Mesothelial cell of epicardium (in vitro differentiated cells): ENCODE measurements at regions not wholly inside any gene's neighbourhood (a gene's known extent, or its start where the extent isn't known, plus 50 kb on each side); places are given as distances from the start of the nearest gene placed in this dataset.

Experiments used
- DNase-seq, 2 experiments: peaks; one replicate each; pipeline ENCODE4 v3.0.0; 2021; ENCODE audit warnings: low spot score in 2 of 2; ENCODE audit not compliant: unreplicated experiment in 2 of 2
- H3K27ac Mint-ChIP-seq: 2 replicates; pipeline ENCODE4 v1.8.0; 2021; ENCODE audit warnings: mixed read lengths
- H3K27me3 Mint-ChIP-seq: 2 replicates; pipeline ENCODE4 v1.8.0; 2021; ENCODE audit warnings: low read depth, mixed read lengths
- H3K36me3 Mint-ChIP-seq: 2 replicates; pipeline ENCODE4 v1.8.0; 2021; ENCODE audit warnings: mixed read lengths
- H3K4me1 Mint-ChIP-seq: 2 replicates; pipeline ENCODE4 v1.8.0; 2021; ENCODE audit warnings: mixed read lengths
- H3K4me3 Mint-ChIP-seq: 2 replicates; pipeline ENCODE4 v1.8.0; 2021; ENCODE audit warnings: mild to moderate bottlenecking, moderate library complexity, mixed read lengths
- H3K9me3 Mint-ChIP-seq: 2 replicates; pipeline ENCODE4 v1.8.0; 2021; ENCODE audit warnings: mixed read lengths
- CTCF ChIP-seq: fragments of 200-600 bp; sonication (generic); IDR thresholded peaks from one replicate; pipeline ENCODE4 v1.5.0; 2021; ENCODE audit warnings: antibody characterized with exemption; ENCODE audit not compliant: unreplicated experiment

- Mint-ChIP-seq H3K4me3 (no peak overlapping the region), H3K4me1 (peaks cover 38% of the 10 kb centered on the region), H3K36me3 (peaks cover 3% of the 10 kb centered on the region), H3K27ac (peak overlapping the region; percentile 80), H3K9me3 (peaks cover 5% of the 10 kb centered on the region), H3K27me3 (no peaks in the 10 kb centered on the region)
- peak in 1 of 2 experiments; percentile 38 for DNase-seq
- no peak for TF ChIP-seq CTCF
Observed at GRCh38 chr2:150041722-150042425, 445.6 kb downstream of the RND3 start.

- no peak for DNase-seq
- Mint-ChIP-seq H3K9me3 (peaks cover 5% of the 10 kb centered on the region), H3K36me3 (peaks cover 3% of the 10 kb centered on the region), H3K27ac (no peak overlapping the region), H3K27me3 (no peaks in the 10 kb centered on the region), H3K4me1 (peaks cover 10% of the 10 kb centered on the region), H3K4me3 (no peak overlapping the region)
- no peak for TF ChIP-seq CTCF
Observed at GRCh38 chr2:150036622-150037021, 449.0 kb upstream of the MMADHC start.

- Mint-ChIP-seq H3K4me1 (peaks cover 7% of the 10 kb centered on the region), H3K4me3 (no peak overlapping the region), H3K27ac (no peak overlapping the region), H3K27me3 (no peaks in the 10 kb centered on the region), H3K36me3 (peaks cover 3% of the 10 kb centered on the region), H3K9me3 (peaks cover 5% of the 10 kb centered on the region)
- TF ChIP-seq CTCF, result no peak
- no peak for DNase-seq
Observed at GRCh38 chr2:150034665-150035064, 447.1 kb upstream of the MMADHC start.

GRCh38 chr2:150030436-150031190 is 443.0 kb upstream of the MMADHC start:
- Mint-ChIP-seq H3K9me3 (no peaks in the 10 kb centered on the region), H3K4me3 (no peak overlapping the region), H3K4me1 (peaks cover 23% of the 10 kb centered on the region), H3K36me3 (no peaks in the 10 kb centered on the region), H3K27me3 (no peaks in the 10 kb centered on the region), H3K27ac (no peak overlapping the region)
- no peak for DNase-seq
- TF ChIP-seq CTCF, result no peak

- no peaks in the 10 kb centered on the region for H3K9me3 Mint-ChIP-seq
- no peaks in the 10 kb centered on the region for H3K36me3 Mint-ChIP-seq
- TF ChIP-seq CTCF, result no peak
- DNase-seq, result no peak
- no peak overlapping the region for H3K27ac Mint-ChIP-seq
- no peak overlapping the region for H3K4me3 Mint-ChIP-seq
- no peaks in the 10 kb centered on the region for H3K27me3 Mint-ChIP-seq
- H3K4me1 Mint-ChIP-seq, result peaks cover 23% of the 10 kb centered on the region
Observed at GRCh38 chr2:150028322-150028721, 440.7 kb upstream of the MMADHC start.
